Frontal cortex (tissue), 3 donors: ENCODE measurements at regions not wholly inside any gene's neighbourhood (a gene's known extent, or its start where the extent isn't known, plus 50 kb on each side); places are given as distances from the start of the nearest gene placed in this dataset.

ENCODE experiments used
- DNase-seq, 2 donors: peaks; one replicate each; pipeline ENCODE4 v3.0.0; 2012; ENCODE audit warnings: low spot score in 2 of 2
- FAIRE-seq: peaks from 2 replicates; lab custom pipeline; 2012; peaks lifted over from hg19 to GRCh38; lab: Jason Lieb, UNC
- donor health status: control.
- donor health status: control.
- donor health status: control.

DNA sequence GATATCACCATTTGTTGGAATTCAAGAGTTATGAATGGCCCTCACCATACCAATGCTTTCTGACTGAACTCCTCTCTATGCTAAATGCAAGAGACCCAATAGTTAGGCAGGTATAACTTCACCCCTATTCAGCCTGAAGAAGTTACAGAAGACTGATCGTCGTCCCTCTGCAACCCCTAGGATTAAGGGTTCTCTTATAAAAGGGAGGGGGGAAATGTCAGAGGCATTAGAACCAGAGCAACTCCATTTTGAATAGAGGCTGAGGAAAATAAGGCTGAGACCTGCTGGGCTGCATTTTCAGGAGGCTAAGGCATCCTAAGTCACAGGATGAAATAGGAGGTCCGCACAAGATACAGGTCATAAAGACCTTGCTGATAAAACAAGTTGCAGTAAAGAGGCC lies 494.3 kb downstream of the SPRY1 start:
- no peak for FAIRE-seq
- no peak for DNase-seq

DNA sequence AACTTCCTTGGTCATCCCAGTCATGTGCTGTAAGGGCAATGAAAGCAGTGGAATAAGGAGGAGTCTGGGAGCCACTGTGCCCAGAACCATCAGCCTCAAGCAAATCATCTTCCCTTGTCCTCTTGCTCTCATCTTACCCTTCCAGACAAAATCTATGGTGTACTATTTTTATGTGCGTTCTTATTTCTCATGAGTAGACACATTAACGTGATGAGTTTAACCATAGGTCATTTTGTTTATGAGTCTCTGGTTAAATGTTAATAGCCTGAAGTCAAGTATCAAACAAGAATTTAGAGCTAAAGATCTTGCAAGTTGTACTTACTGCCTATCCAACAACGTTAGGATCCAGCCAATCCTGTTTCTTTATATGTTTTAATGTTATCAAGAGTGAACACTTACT lies 495.3 kb downstream of the SPRY1 start:
- DNase-seq (no peak), FAIRE-seq (no peak)

DNA sequence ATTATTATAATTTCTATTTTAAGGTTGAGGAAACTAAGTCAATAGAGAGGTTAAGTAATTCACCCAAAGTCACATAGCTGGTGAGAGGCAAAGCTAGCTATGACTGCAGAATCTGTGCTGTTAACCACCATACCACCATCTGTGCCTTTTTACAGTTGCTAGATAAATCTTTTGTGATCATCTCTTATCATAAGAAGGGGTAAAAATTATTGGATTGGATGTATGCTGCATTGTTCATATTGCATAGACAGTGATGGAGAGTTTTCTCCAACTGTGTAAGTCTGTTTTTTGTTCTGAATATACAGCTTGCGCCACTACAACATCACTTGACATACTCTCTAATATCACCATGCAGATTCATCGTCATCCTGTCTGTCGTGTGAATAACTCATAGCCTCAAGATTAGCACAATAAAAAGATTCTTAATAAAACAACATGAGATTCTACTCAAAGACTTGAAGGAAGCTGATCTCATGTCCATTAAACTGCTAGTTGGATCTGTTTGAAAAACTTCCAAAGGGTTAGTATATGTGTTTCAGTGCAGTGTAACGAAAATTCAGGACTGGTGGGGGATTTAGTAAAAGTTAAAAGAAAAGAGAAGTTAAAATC lies 495.9 kb downstream of the SPRY1 start:
- FAIRE-seq (no peak), DNase-seq (no peak)

DNA sequence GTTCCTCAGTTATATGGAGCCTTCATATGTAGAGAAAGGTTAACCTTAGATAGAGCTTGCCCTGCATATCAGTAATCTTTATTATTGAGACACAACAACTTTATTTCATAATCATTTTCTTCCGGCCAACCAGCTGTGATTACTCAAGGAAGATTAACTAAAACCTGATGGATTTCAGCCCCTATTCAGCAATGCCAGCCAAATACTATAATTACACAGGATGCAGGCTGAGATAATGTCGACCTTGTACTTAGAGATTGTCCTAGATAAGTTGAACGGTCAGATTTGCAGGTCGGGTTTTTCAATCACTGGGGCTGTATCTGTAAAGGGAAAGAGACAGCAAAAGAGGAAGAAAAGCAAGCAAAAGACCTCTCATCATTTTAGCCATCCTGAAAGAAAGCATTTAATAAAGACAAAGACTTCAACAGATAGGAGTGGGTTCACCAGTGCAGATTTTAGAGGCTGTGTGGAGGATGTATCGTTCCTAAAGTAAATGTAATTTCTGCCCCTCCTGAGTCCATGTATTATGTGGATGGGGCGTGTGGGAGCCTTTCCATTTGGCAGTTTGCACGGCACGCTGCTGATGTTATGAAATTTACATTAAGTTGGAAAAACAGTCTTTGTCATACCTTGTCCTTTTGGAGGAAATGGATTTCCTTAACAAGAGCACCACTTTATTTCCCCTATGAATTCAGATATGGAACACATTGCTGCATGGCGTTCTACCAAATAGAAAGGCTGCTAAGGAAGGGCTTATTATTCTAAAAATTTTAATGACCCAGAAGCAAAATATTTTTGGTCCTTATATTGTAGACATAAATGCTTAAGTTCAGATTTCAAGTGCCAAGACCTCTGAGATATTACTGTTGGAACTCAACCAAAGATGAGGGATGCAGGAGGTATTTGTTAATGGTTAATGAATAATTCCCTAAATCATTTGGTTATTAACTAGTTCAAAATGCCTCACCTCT lies 496.7 kb downstream of the SPRY1 start:
- no peak for DNase-seq
- no peak for FAIRE-seq

- no peak for FAIRE-seq
Measured at GRCh38 chr4:123896446-123897071, 500.0 kb downstream of the SPRY1 start.

DNA sequence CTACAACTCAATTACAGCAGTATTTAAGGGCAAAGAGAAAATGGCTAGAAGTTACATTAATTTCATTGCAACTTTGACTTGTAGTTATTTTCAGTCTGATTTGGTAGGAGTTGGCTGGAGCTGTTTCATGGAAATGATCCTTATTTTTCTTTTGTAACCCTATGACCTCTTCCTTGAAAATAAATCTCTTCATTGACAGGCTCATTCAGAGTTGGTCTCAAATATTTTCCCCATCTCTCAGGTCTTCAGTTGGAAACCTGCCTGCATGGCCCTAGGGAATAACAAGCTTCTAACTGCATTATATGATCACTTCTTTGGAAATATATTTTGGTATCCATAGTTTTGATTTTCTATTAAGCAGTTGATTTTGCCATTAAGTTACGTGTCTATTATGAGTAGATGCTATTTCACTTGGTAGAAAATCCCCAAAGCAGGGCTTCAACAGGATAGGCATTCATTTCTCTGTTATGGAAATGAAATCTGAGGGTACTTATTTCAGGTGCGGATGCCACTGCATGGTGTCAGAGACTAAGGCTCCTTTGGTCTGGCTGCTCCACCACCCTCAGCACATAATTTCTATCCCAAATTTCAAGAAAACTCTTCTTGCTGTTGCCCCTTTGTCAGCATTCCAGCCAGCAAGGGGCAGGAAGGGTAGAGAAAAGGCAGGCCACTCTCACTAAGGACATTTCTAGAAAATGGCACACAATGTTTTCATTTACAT lies 502.5 kb downstream of the SPRY1 start:
- FAIRE-seq (no peak), DNase-seq (no peak)

More at GRCh38 chr4:123896446-123897071, 500.0 kb downstream of the SPRY1 start:
- DNase-seq = no peak

DNA sequence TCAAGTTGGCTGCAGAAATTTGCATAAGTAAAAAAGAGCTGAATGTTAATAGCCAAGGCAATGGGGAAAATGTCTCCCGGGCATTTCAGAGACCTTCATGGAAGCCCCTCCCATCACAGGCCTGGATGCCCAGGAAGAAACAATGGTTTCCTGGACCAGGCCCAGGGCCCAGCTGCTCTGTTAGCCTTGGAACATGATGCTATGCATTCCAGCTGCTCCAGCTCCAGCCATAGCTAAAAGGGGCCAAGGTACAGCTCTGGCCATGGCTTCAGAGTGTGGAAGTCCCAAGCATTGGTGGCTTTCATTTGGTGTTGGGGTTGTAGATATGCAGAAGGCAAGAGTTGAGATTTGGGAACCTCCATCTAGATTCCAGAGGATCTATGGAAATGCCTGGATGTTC lies 508.3 kb downstream of the SPRY1 start:
- FAIRE-seq (no peak), DNase-seq (no peak)

- FAIRE-seq (no peak), DNase-seq (no peak)
Measured at GRCh38 chr4:123913598-123913997, 517.0 kb downstream of the SPRY1 start.

GRCh38 chr4:123916821-123917220 lies 520.2 kb downstream of the SPRY1 start:
- FAIRE-seq = no peak
- no peak for DNase-seq

GRCh38 chr4:123919576-123920098 lies 523.0 kb downstream of the SPRY1 start:
- FAIRE-seq (no peak), DNase-seq (no peak)

- FAIRE-seq (no peak), DNase-seq (no peak)
Measured at GRCh38 chr4:123921339-123921738, 524.7 kb downstream of the SPRY1 start.

DNA sequence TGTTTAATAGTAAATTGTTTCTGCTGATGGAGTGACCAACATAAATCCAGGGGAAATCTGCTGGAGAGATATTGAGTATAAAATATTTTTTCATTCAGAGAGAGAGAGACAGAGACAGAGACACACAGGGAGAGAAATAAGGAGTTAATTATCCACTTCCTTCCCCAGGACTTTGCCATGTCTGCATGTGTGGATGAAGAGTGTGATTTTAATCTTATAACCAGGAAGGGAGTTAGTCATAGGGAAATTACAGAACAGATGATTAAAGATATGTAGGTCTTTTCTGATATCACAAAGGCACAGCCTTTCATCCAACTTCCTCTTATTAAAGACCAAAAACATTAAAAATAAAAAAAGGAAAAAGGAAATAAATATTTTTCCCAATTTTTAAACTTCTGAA lies 526.3 kb downstream of the SPRY1 start:
- DNase-seq (no peak), FAIRE-seq (no peak)

- FAIRE-seq = no peak
- no peak for DNase-seq
Measured at GRCh38 chr4:123924536-123924935, 527.9 kb downstream of the SPRY1 start.

GRCh38 chr4:123929565-123929964 lies 533.0 kb downstream of the SPRY1 start:
- FAIRE-seq = no peak
- no peak for DNase-seq

- no peak for FAIRE-seq
Measured at GRCh38 chr4:123930996-123931395, 534.4 kb downstream of the SPRY1 start.

DNA sequence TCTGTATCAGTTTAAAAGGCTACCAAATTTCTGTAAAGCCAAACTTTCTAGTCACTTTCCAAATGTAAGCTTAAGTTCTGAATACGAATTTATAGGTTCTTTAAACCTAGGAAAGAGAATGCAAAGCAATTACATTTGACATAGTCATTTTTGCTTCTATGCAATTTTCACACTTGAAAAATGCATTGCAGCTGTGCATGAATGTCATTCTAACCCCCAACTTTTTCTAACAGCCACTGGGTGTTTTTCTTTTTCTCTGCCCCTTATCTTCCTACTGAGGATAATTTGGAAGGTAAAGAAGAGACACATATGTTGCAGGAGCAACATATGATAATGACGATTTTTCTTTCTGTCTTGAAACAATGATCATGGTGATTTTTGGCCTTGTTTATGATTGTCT lies 537.5 kb downstream of the SPRY1 start:
- FAIRE-seq = no peak
- DNase-seq = no peak

More at GRCh38 chr4:123930996-123931395, 534.4 kb downstream of the SPRY1 start:
- DNase-seq = no peak

DNA sequence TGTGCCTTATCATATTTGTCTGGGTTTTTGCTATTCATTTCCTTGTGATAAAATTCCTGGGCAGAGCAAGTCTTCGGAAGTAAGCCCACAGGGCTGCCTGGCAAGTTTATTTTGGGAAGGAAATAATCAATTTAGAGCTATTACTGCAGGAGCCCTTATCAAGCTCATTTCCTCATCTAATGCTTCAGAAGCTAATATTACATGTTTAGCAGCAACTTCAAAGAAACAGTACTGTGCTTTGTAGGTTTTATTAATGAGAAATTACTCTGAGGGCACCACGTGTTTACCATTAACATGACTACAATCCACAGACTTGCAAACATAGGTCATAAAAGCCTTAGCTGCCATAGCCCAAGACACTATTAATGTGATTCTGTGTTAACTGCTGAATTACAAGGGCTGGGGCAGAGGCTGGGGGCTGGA lies 540.0 kb downstream of the SPRY1 start:
- DNase-seq (no peak), FAIRE-seq (no peak)

GRCh38 chr4:123937581-123937980 lies 541.0 kb downstream of the SPRY1 start:
- FAIRE-seq = no peak
- no peak for DNase-seq

DNA sequence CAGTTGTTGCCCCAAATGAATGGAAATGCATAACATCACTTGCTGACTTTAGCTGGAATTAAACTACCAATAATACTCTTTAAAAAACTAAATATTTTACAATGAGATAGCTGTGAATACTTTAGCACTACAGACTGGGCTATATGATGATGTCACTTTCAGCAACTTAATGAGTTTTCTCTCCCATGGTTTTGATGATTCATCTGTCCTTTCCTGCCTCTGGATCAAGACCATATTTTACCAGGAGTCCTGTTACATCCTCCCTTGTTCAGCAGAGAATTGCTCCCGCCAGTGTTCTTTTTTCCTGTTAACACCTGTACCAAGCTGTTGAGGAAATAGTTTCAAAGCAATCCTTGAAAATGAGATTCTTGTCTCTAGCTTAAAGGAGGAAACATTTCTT lies 543.0 kb downstream of the SPRY1 start:
- FAIRE-seq (no peak), DNase-seq (no peak)

DNA sequence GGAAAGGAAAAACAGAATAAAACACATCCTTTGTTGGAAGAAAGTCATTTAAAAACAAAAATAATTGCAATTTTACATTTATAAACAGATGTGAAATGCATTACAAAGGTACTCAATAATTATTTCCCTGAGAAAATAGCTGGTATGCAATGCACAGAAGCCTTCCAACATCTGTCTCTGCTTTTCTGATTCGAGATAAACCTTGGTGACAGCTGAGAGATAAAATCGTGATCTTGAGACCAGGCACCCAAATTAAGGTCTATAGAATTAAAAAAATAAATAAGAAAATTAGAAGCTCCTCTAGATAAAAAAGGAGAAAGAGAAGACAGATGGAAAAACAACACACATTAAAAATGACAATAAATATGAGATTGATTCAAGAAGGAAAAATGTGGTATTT lies 544.0 kb downstream of the SPRY1 start:
- DNase-seq (no peak), FAIRE-seq (no peak)
